ENCODE measurements at regions not wholly inside any gene's neighbourhood (a gene's known extent, or its start where the extent isn't known, plus 50 kb on each side); places are given as distances from the start of the nearest gene placed in this dataset.

DNA sequence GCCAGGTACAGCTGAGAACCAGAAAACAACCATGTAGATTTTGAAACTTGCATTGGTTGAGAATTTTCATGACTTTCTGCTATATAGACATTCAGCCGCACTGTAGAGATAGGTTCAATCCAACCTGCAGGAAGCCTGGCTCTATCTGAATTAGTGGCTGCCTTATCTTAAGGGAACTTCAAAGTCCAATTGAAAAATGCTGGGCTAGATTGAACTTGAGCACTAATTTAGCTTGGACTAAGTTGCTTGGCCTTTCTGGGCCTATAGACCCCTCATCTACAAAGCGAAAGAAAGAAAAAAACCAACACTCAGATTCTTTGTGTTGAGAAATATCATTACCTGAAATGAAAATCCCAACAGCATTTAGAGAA, 332.4 kb downstream of the NUAK1 start:
- TF ChIP-seq, protein P1, sequence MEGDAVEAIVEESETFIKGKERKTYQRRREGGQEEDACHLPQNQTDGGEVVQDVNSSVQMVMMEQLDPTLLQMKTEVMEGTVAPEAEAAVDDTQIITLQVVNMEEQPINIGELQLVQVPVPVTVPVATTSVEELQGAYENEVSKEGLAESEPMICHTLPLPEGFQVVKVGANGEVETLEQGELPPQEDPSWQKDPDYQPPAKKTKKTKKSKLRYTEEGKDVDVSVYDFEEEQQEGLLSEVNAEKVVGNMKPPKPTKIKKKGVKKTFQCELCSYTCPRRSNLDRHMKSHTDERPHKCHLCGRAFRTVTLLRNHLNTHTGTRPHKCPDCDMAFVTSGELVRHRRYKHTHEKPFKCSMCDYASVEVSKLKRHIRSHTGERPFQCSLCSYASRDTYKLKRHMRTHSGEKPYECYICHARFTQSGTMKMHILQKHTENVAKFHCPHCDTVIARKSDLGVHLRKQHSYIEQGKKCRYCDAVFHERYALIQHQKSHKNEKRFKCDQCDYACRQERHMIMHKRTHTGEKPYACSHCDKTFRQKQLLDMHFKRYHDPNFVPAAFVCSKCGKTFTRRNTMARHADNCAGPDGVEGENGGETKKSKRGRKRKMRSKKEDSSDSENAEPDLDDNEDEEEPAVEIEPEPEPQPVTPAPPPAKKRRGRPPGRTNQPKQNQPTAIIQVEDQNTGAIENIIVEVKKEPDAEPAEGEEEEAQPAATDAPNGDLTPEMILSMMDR (IDR thresholded peaks at IDR 0.05): no peak
- TF ChIP-seq POLR2A (IDR thresholded peaks at IDR 0.05): no peak
